Epithelial cell of esophagus (primary cell): ENCODE measurements at regions not wholly inside any gene's neighbourhood (a gene's known extent, or its start where the extent isn't known, plus 50 kb on each side); places are given as distances from the start of the nearest gene placed in this dataset.

ENCODE experiments used
- DNase-seq: peaks from one replicate; pipeline ENCODE4 v3.0.0; 2010; ENCODE audit warnings: low read depth
- H3K4me3 ChIP-seq: 2 replicates; pipeline ENCODE4 v1.5.1; 2011; ENCODE audit warnings: mild to moderate bottlenecking, low read length, control low read depth
- TF ChIP-seq, protein P1 (sequence below): IDR thresholded peaks from 2 replicates; pipeline ENCODE4 v1.5.1; 2011; ENCODE audit warnings: low read depth, mild to moderate bottlenecking, low read length, control low read depth, inconsistent platforms; ENCODE audit not compliant: insufficient read depth; ENCODE audit errors: missing control alignments

- TF ChIP-seq, protein P1, sequence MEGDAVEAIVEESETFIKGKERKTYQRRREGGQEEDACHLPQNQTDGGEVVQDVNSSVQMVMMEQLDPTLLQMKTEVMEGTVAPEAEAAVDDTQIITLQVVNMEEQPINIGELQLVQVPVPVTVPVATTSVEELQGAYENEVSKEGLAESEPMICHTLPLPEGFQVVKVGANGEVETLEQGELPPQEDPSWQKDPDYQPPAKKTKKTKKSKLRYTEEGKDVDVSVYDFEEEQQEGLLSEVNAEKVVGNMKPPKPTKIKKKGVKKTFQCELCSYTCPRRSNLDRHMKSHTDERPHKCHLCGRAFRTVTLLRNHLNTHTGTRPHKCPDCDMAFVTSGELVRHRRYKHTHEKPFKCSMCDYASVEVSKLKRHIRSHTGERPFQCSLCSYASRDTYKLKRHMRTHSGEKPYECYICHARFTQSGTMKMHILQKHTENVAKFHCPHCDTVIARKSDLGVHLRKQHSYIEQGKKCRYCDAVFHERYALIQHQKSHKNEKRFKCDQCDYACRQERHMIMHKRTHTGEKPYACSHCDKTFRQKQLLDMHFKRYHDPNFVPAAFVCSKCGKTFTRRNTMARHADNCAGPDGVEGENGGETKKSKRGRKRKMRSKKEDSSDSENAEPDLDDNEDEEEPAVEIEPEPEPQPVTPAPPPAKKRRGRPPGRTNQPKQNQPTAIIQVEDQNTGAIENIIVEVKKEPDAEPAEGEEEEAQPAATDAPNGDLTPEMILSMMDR, result peak; percentile 57
- DNase-seq, result peak; percentile 39
- H3K4me3 ChIP-seq, result no peak overlapping the region
Observed at GRCh38 chr4:62709618-62710252, 1509.6 kb downstream of the ADGRL3 start.

- no peak overlapping the region for H3K4me3 ChIP-seq
Observed at GRCh38 chr4:62706423-62706822, 1506.3 kb downstream of the ADGRL3 start.

DNA sequence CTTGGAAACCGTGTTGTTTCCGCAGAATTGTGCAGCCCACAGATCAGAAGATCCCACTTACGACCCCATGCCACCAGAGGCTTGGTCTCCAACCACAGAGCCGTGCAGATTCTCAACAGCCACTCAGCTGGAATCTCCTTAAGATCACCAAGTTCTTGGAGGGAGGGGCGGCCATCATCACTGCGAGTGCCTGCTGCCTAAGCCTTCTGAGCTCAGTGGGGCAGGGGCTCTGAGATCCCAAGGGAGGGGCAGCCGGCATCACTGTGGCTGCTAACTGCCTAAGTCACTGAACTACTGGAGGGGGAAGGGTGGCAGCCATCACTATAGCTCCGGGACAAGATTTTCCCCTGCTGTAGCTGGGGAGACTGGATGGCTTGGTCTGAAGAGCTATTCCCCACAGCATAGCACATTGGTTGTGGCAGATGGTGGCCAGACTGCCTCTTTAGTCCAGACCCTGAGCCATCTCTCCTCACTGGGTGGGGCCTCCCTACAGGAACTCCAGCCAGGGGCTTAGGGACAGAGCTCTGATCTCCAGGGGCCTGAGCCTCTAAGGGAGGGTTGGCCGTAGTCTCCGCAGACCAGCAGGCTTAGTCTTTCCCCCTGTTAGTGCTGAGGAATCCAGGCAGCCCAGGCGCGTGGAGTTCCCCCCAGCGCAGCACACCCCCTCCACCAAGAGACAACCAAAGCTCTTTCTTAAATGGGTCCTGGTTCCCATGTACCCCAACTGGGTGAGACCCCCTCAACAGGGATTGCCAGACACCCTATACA, 1483.9 kb downstream of the ADGRL3 start:
- TF ChIP-seq, protein P1, result no peak
- DNase-seq, result no peak
- no peak overlapping the region for H3K4me3 ChIP-seq

More at GRCh38 chr4:62706423-62706822, 1506.3 kb downstream of the ADGRL3 start:
- TF ChIP-seq, protein P1, result no peak
- DNase-seq, result no peak

- TF ChIP-seq, protein P1, result no peak
- peak; percentile 6 for DNase-seq
- H3K4me3 ChIP-seq, result no peak overlapping the region
Observed at GRCh38 chr4:62676962-62677361, 1476.8 kb downstream of the ADGRL3 start.

DNA sequence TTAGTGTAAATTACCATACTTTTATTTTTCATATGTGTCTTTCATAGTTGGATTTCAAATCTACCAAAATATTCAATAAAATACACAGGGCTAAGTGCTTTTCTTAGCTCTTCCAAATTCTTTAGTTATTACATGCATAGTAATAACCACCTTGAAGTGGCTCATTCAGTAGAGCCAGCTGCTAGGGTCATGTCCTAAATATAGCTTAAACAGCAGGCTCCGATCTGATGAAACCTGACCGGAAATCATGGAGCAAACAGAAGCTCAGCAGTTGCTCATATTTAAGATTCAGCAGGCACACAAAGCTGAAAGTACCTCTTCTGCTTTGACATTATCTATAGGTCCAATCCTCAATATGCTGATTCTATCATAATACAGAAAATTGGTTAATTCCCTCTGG, 1470.4 kb downstream of the ADGRL3 start:
- TF ChIP-seq, protein P1, result no peak
- no peak for DNase-seq
- no peak overlapping the region for H3K4me3 ChIP-seq

GRCh38 chr4:62661821-62662220, 1461.7 kb downstream of the ADGRL3 start:
- TF ChIP-seq, protein P1, result no peak
- no peak for DNase-seq
- no peak overlapping the region for H3K4me3 ChIP-seq
